GM23338 (cell line): ENCODE measurements at regions not wholly inside any gene's neighbourhood (a gene's known extent, or its start where the extent isn't known, plus 50 kb on each side); places are given as distances from the start of the nearest gene placed in this dataset.

Source experiments
- ATAC-seq: fragments of 200-7000 bp; cut with Tn5 transposase; 3 replicates; pipeline ENCODE4 v1.9.1; 2020
- DNase-seq: peaks from one replicate; pipeline ENCODE4 v3.0.0-alpha.2; 2015; ENCODE audit warnings: low spot score
- H2AFZ ChIP-seq: fragments of 200-600 bp; sonication (generic); 2 replicates; pipeline ENCODE4 v1.8.0; 2016; ENCODE audit warnings: antibody characterized with exemption, mild to moderate bottlenecking, moderate library complexity
- H3F3A ChIP-seq: fragments of 200-600 bp; sonication (generic); replicated peaks from 2 replicates; pipeline ENCODE4 v1.8.0; 2017; ENCODE audit warnings: antibody characterized with exemption, mixed run types, low read depth
- H3K27ac ChIP-seq: fragments of 200-600 bp; sonication (generic); 2 replicates; pipeline ENCODE4 v1.6.1; 2016; ENCODE audit warnings: low read depth
- H3K27me3 ChIP-seq: fragments of 200-600 bp; sonication (generic); 2 replicates; pipeline ENCODE4 v1.8.0; 2016; ENCODE audit warnings: mild to moderate bottlenecking, mixed run types, moderate library complexity; ENCODE audit not compliant: insufficient read depth
- H3K36me3 ChIP-seq: fragments of 200-600 bp; sonication (generic); 2 replicates; pipeline ENCODE4 v1.8.0; 2016; ENCODE audit warnings: mild to moderate bottlenecking; ENCODE audit not compliant: insufficient read depth
- H3K4me1 ChIP-seq: fragments of 200-600 bp; sonication (generic); 2 replicates; pipeline ENCODE4 v1.8.0; 2016; ENCODE audit warnings: mild to moderate bottlenecking, moderate library complexity; ENCODE audit not compliant: insufficient read depth
- H3K4me2 ChIP-seq: fragments of 200-600 bp; sonication (generic); 2 replicates; pipeline ENCODE4 v1.7.1; 2017; ENCODE audit warnings: mixed run types
- H3K4me3 ChIP-seq: fragments of 200-600 bp; sonication (generic); 2 replicates; pipeline ENCODE4 v1.6.1; 2016; ENCODE audit warnings: mixed run types
- H3K79me2 ChIP-seq: fragments of 200-600 bp; sonication (generic); replicated peaks from 2 replicates; pipeline ENCODE4 v1.8.0; 2017; ENCODE audit warnings: mild to moderate bottlenecking; ENCODE audit not compliant: insufficient read depth
- H3K9me2 ChIP-seq: fragments of 200-600 bp; sonication (generic); 2 replicates; pipeline ENCODE4 v1.8.0; 2017; ENCODE audit not compliant: insufficient read depth
- H4K20me1 ChIP-seq: fragments of 200-600 bp; sonication (generic); replicated peaks from 2 replicates; pipeline ENCODE4 v1.8.0; 2017; ENCODE audit warnings: mild to moderate bottlenecking; ENCODE audit not compliant: insufficient read depth
- H3K27ac Mint-ChIP-seq: 2 replicates; pipeline ENCODE4 v1.8.0; 2020; ENCODE audit warnings: inconsistent platforms, mild to moderate bottlenecking, moderate library complexity, mixed read lengths
- H3K27me3 Mint-ChIP-seq: 3 replicates; pipeline ENCODE4 v1.8.0; 2022; ENCODE audit warnings: low read depth, mild to moderate bottlenecking, moderate library complexity, mixed read lengths, inconsistent platforms; ENCODE audit not compliant: insufficient read depth, poor library complexity
- H3K36me3 Mint-ChIP-seq: 3 replicates; pipeline ENCODE4 v1.8.0; 2021; ENCODE audit warnings: low read depth, mild to moderate bottlenecking, inconsistent platforms, moderate library complexity, mixed read lengths
- H3K4me1 Mint-ChIP-seq: 3 replicates; pipeline ENCODE4 v1.8.0; 2020; ENCODE audit warnings: mild to moderate bottlenecking, inconsistent platforms, mixed read lengths
- H3K4me3 Mint-ChIP-seq: 3 replicates; pipeline ENCODE4 v1.8.0; 2021; ENCODE audit warnings: moderate library complexity, mild to moderate bottlenecking, inconsistent platforms, mixed read lengths
- H3K9me3 Mint-ChIP-seq: 3 replicates; pipeline ENCODE4 v1.8.0; 2020; ENCODE audit warnings: moderate library complexity, mild to moderate bottlenecking, inconsistent platforms, mixed read lengths
- CTCF ChIP-seq, 2 experiments: fragments of 200-600 bp in 1 of 2; sonication (generic) in 1 of 2; conservative IDR thresholded peaks; 2 replicates each; pipeline versions ENCODE4 v1.5.1 to v1.6.1; 2016 to 2017; ENCODE audit warnings: antibody characterized with exemption in 2 of 2, low read depth in 2 of 2, mild to moderate bottlenecking in 2 of 2, moderate library complexity in 1 of 2
- ETS1 ChIP-seq: IDR thresholded peaks from 2 replicates; pipeline ENCODE4 v1.6.1; 2016; ENCODE audit warnings: antibody characterized with exemption
- EZH2phosphoT487 ChIP-seq: fragments of 200-600 bp; sonication (generic); IDR thresholded peaks from one replicate; pipeline ENCODE4 v1.8.1; 2018; ENCODE audit warnings: antibody characterized with exemption; ENCODE audit not compliant: unreplicated experiment
- JUNB ChIP-seq: IDR thresholded peaks from one replicate; pipeline ENCODE4 v1.6.1; 2016; ENCODE audit warnings: antibody characterized with exemption; ENCODE audit not compliant: unreplicated experiment
- ZNF114 ChIP-seq: fragments of 250-450 bp; sonication (Bioruptor Pico); IDR thresholded peaks from 2 replicates; pipeline ENCODE4 v1.5.0; 2020; ENCODE audit warnings: mild to moderate bottlenecking, moderate library complexity
- ZNF331 ChIP-seq: fragments of 250-450 bp; sonication (Bioruptor Pico); IDR thresholded peaks from 2 replicates; pipeline ENCODE4 v1.5.0; 2020; ENCODE audit warnings: low read depth, mild to moderate bottlenecking, moderate library complexity
- ZNF462 ChIP-seq: fragments of 250-450 bp; sonication (Bioruptor Pico); IDR thresholded peaks from 2 replicates; pipeline ENCODE4 v1.5.0; 2020; ENCODE audit warnings: mild to moderate bottlenecking, moderate library complexity

GRCh38 chr1:199161766-199162303, 523.0 kb downstream of the PTPRC start (continued):
- TF ChIP-seq ZNF462 (CRISPR knock-in tag) (no peak), ZNF114 (CRISPR knock-in tag) (no peak), ETS1 (no peak), JUNB (no peak), CTCF (conservative IDR thresholded peaks at IDR 0.05; ENCODE audit: low read depth in 2 of 2) (no peak), EZH2phosphoT487 (no peak)

- Mint-ChIP-seq H3K36me3 (no peaks in the 10 kb centered on the region), H3K4me1 (peaks cover 11% of the 10 kb centered on the region), H3K9me3 (no peaks in the 10 kb centered on the region), H3K27me3 (no peaks in the 10 kb centered on the region), H3K4me3 (no peak overlapping the region), H3K27ac (no peak overlapping the region)
- ATAC-seq = no peak
- Histone ChIP-seq H3K36me3 (no peaks in the 10 kb centered on the region), H3K27me3 (no peaks in the 10 kb centered on the region), H4K20me1 (no peaks in the 10 kb centered on the region), H3K79me2 (no peaks in the 10 kb centered on the region), H3K27ac (no peak overlapping the region), H2AFZ (no peak overlapping the region), H3K4me1 (peaks cover 11% of the 10 kb centered on the region), H3K9me2 (peaks cover 8% of the 10 kb centered on the region), H3K4me2 (no peak overlapping the region), H3K4me3 (no peak overlapping the region), H3F3A (no peaks in the 10 kb centered on the region)
- DNase-seq = no peak
- TF ChIP-seq EZH2phosphoT487 = no peak
- no peak for TF ChIP-seq ZNF114 (CRISPR knock-in tag)
- no peak for TF ChIP-seq ETS1
- TF ChIP-seq CTCF (conservative IDR thresholded peaks at IDR 0.05; ENCODE audit: low read depth in 2 of 2) = no peak
- no peak for TF ChIP-seq ZNF331 (CRISPR knock-in tag)
These were observed 524.4 kb downstream of the PTPRC start for GRCh38 chr1:199163267-199163666.
